HG02642 (cell line): ENCODE measurements at regions not wholly inside any gene's neighbourhood (a gene's known extent, or its start where the extent isn't known, plus 50 kb on each side); places are given as distances from the start of the nearest gene placed in this dataset.

Experiments used
- ATAC-seq: cut with Tn5 transposase; IDR thresholded peaks from one replicate; pipeline ENCODE4 v1.9.1; 2021; ENCODE audit warnings: mild to moderate bottlenecking; ENCODE audit not compliant: unreplicated experiment, poor library complexity

DNA sequence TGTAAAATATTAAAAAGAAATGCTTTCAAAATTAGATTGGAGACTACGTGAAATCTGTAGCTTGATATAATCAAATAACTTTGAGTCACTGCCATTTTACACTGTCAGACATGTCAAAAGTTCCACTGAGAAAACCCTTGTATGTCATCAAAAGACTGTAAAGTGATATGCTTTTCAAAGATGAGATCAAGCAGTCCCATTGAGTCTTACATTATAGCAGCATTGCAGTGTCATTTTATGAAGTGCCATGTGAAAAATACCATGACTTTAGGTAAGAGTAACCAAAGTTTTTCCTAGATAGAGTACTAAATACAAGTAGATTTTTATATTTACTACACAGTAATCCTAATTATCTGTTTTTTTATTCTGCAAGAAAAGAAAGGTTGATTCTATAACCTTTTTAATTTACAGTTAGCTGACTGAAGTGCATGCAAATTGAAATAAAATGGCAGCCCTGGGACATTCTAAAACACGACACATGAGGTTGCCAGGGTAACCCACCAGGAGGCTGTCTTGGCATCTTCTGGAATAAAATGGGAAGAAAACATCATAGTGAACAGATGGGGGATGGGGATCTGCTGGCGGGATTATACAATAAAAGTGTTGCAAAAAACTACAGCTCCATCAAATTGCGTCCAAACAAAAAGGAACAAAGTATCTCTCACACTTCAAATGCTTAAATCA is 91.3 kb upstream of the TMEM106B start:
- no peak for ATAC-seq

DNA sequence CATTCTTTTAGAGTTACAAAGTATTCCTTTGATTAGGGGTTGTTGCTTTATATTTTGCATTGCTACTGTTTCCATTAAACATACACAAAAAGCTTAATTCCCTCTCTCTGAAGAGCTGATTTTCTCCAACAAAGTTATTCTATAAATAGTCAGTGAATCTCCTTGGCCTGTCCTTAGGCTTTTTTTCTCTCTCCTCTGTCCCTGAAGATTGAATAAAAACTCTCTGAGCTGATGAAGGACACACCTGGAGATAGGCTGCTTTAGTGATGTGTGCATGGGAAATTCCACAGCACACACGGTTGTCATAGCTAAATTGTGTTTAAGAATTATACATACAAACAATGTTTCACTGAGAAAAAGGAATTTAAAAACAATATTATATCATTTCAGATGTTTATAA is 90.5 kb upstream of the TMEM106B start:
- no peak for ATAC-seq

GRCh38 chr7:12123172-12123571 is 87.9 kb upstream of the TMEM106B start:
- no peak for ATAC-seq

GRCh38 chr7:12124028-12124427 is 87.1 kb upstream of the TMEM106B start:
- no peak for ATAC-seq

GRCh38 chr7:12127455-12127854 is 83.6 kb upstream of the TMEM106B start:
- no peak for ATAC-seq

- ATAC-seq: no peak
These were observed 80.5 kb upstream of the TMEM106B start for GRCh38 chr7:12130609-12131008.

DNA sequence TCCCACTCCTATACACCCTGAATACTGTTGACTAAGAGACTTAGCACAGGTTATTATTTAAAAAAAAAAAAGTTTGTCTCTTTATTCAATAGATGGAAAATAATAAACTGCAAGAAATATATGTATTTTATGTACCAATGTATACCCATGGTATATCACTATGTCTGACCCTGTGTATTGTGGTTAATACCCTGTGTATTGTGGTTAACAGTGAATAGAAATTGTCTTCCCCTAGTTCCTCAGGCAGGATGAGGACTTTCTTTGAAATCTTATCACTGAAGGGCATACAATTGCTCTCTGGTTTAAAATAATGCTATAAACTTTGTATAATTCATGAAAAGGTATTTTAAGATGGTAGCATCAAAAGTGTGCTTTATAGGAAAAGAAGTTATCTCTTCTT is 80.0 kb upstream of the TMEM106B start:
- no peak for ATAC-seq

GRCh38 chr7:12133865-12134264 is 77.2 kb upstream of the TMEM106B start:
- no peak for ATAC-seq

DNA sequence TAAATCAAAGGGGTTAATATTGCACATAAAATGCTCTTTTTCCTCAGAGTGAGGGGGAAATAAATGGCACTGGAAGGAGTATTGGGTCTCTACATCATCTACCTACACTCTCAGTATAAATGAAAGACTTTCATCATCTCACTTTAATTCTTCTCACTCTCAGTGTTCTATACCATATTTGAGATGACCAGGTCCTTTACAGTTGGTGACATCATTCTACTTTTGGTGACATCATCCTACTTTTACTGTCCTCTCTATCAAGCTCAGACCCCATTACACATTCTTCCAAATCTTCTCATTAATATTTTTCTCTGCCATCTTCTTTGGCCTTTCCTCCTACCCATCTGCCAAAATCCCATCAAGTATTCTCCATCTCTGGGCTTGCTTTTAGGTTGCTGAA is 74.6 kb upstream of the TMEM106B start:
- ATAC-seq: no peak

DNA sequence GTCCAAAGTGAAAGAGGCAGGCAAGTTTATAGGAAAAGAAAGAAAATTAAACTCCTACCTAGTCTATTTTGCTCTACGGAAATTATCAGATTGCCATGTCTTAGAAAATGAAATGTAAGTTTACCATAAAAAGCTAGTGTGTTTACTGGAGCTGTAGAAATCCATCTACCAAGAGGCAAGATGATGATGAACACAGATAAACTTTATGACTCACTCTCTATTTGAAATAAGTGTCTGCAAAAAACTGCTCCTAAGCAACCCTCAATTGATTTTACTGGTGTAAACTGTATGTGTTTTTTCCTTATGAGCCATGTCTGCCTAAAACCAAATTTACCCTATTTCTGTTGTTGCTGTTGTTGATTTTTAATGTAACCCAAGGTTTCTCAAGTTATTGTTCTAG is 73.8 kb upstream of the TMEM106B start:
- ATAC-seq: no peak

DNA sequence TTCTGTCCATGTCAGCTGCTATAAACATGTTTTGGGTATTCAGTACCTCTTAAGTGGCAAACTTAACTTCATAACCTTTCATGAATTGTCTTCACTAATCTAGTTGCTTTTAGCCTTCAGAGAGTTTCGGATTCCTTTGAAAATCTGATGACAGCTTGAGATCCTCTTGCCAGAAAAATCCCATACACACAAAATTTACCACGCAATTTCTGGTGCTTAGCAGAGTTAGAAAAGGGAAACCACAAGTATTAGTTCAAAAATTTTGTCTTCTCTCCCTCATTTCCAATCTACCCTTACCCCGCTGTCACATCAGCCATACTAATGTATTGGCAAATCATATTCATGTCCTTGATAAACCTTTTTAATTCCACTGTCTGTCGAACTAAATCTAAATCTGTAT is 72.7 kb upstream of the TMEM106B start:
- no peak for ATAC-seq

- ATAC-seq: no peak
These were observed 71.7 kb upstream of the TMEM106B start for GRCh38 chr7:12139416-12139815.

DNA sequence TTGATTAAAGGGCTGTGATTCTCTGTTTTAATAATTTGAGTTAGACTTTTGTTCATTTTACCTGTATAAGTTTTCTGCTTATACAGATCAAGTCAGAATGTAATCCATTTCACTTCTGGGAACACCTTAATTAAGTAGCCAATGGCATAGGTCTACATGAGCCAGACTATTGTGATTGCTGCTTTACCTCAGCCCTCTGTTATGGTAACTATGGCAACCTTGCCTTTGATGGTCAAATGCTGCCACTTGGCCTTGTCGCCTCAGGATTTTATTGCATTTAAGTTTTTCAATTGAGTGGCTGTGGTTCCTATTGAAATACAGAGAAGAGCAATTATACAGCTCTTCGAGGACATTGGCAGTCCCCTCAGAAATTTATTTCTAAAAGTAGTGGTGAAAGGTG is 64.3 kb upstream of the TMEM106B start:
- no peak for ATAC-seq

GRCh38 chr7:12152196-12152918 is 58.7 kb upstream of the TMEM106B start:
- ATAC-seq: no peak

GRCh38 chr7:12154119-12154518 is 57.0 kb upstream of the TMEM106B start:
- no peak for ATAC-seq

DNA sequence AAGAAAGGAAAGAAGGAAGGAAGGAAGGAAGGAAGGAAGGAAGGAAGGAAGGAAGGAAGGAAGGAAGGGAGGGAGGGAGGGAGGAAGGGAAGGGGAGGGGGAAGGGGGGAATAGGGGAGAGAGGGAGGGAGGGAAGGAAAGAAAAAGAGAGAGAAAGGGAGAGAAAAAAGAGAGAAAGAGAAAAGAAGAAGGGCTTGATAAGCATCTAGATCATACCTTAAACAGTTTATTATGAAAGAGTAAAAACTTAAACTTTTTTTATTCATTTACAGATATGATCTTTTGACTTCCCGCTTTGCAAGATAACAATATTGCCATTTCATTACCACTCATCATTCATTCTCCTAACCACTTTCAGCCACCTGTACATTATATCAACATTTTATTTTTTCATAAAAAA is 53.6 kb upstream of the TMEM106B start:
- no peak for ATAC-seq

- no peak for ATAC-seq
These were observed 52.6 kb upstream of the TMEM106B start for GRCh38 chr7:12158334-12159060.

DNA sequence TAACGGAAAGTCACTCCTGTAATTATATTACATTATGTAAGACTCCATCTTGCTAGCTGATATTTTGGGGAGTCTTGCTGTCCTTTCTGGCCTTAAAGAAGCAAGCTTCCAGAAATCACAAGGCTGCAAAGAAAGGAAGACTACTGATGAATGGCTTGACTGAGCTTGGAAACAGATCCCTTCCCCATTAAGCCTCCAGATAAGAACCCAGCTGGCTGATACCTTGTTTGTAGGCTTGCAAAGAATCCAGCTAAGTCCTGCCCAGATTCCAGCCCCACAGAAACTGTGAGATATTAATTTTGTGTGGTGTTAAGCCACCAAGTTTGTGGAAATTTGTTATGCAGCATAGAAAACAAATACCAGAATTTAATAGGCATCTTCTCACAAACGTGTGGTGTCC is 49.9 kb upstream of the TMEM106B start:
- no peak for ATAC-seq
